HUES64 (cell line): ENCODE measurements at regions not wholly inside any gene's neighbourhood (a gene's known extent, or its start where the extent isn't known, plus 50 kb on each side); places are given as distances from the start of the nearest gene placed in this dataset.

Experiments used
- H3K27ac ChIP-seq: 2 replicates; pipeline ENCODE4 v1.7.0; 2013; ENCODE audit warnings: low read depth, low read length, inconsistent platforms
- H3K27me3 ChIP-seq: 2 replicates; pipeline ENCODE4 v1.6.1; 2013; ENCODE audit warnings: mild to moderate bottlenecking, low read length; ENCODE audit not compliant: insufficient read depth
- H3K36me3 ChIP-seq: 2 replicates; pipeline ENCODE4 v1.6.1; 2013; ENCODE audit warnings: mild to moderate bottlenecking, low read length; ENCODE audit not compliant: insufficient read depth
- H3K4me1 ChIP-seq: 2 replicates; pipeline ENCODE4 v1.6.1; 2013; ENCODE audit warnings: mild to moderate bottlenecking, low read length, moderate library complexity; ENCODE audit not compliant: insufficient read depth
- H3K4me3 ChIP-seq: 2 replicates; pipeline ENCODE4 v1.5.1; 2013; ENCODE audit warnings: mild to moderate bottlenecking, low read length, moderate library complexity
- H3K9ac ChIP-seq: 2 replicates; pipeline ENCODE4 v1.6.1; 2013; ENCODE audit warnings: mild to moderate bottlenecking, low read depth, low read length
- H3K9me3 ChIP-seq: 2 replicates; pipeline ENCODE4 v1.6.1; 2013; ENCODE audit warnings: low read depth, low read length; ENCODE audit not compliant: insufficient read depth
- WGBS: fragments of 150-250, 120-280 bp; methylation state at CpG from one replicate; pipeline ENCODE4 v1.1.7; 2013; ENCODE audit warnings: missing lambda C conversion rate; 5-methylcytosine and 5-hydroxymethylcytosine counted together

DNA sequence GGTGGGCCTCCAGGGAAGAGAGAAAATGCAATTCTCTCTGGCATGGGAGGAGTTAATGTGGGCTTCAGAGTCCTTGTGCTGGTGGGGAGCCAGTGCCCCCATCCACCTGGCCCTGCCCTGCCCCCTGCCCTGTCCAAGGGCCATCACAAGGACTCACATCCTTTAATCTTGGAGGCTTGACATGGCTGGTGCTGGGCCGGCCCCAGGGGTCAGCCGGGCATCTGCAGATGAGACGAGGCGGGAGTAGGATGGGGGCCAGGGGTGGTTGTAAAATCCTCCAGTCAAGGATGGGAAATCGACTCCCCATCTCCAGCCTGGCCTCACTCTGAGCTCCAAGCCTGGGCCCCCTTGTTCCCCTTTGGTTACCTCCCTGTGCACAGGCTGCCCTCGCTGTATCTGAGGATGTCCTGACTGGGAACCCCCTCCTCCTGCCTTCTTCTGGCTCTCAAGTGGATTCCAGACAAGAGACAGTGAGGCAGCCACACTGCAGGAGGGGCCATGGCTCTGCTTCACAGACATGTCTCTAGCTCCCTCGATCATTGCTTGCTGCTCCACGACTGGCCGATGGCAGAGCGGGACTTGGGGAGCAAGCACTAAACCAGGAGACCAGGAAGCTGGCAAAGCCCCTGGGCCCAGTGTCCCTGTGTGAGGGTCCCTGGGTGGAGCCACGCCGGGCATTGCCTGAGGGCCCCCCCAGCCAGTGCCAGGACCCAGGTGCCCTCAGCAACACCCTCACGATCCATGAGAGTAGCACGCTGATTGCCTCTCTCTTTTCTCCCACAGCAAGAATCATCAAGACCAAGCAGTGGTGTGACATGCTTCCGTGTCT lies 1120.5 kb downstream of the BRD1 start:
- Histone ChIP-seq H3K27me3 (no peaks in the 10 kb centered on the region), H3K9me3 (no peaks in the 10 kb centered on the region), H3K4me1 (no peaks in the 10 kb centered on the region; the same call in 1 of the 2 replicates), H3K27ac (no peak overlapping the region), H3K4me3 (no peak overlapping the region), H3K9ac (no peak overlapping the region), H3K36me3 (no peaks in the 10 kb centered on the region)
- 82% methylated on average over 15 of the region's 15 CpGs for WGBS

DNA sequence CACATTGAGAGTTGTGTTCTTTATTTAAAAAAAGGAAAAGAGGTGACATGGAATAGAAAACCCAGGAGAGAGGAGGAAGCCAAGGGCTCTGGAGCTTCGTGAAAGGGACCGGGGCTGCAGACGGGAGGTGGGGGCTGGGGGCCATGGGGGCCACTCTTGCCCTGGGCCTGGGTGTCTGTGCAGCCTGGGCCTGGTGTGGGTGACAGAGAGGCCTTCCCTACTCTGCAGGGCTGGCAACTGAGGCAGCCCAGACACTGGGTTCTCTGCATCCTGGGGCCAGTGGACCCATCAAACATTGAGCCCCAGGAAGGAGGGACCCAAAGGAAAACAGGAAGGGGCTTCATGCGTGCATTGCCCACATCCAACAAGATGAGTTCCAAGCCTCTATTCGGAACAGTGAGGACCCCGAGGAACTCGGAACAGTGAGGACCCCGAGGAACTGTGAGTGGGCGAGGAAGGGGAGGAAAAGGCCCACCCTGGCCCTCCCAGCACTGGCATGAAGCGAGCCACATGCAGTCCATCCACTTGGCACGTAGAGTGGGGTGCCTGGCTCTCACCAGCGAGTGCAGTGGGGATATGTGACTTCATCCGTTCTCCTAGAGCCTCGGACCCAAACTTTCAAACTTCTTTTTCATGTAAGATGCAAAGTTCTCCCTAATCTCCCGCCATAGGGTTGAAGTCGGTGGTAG lies 1121.6 kb downstream of the BRD1 start:
- Histone ChIP-seq H3K4me1 (no peaks in the 10 kb centered on the region; the same call in 1 of the 2 replicates), H3K36me3 (no peaks in the 10 kb centered on the region), H3K27ac (no peak overlapping the region), H3K9me3 (no peaks in the 10 kb centered on the region), H3K27me3 (no peaks in the 10 kb centered on the region), H3K4me3 (no peak overlapping the region), H3K9ac (no peak overlapping the region)
- WGBS = 89% methylated on average over 15 of the region's 16 CpGs

DNA sequence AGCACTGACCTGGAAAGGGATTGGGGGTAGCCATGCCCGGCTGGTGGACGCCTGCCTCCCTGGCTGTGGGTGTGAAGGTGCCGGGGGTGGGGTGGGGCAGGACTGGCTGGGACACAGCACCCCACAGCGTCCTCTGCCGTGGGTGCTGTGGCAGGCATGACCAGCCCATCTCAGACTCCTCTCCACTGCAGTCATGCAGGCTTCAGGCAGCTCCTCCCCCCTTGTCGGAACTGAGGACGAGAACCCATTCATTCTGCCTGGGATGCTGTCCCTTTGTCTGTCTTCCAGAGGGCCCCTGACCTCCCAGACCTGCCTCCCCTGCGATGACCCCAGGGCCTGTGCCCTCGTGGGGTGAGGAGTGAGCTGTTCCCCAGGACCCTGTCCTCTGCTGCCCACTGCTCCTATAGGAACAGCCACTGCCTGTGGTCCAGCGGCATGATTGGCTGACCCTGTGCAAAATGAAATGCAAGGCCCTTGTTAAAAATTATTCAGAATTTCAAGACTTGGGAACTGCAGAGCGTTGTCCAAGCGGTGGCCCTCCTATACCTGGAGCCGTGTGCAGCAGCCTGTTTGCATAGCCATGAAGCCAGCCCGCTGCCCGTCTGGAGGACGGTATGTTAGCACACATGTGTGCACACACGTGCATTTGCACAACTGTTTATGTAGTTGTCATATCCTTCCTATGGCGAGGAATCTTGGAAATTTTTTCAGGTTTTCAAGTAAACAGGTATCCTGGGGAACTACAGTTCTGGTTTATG lies 1122.3 kb downstream of the BRD1 start:
- Histone ChIP-seq H3K9me3 (no peaks in the 10 kb centered on the region), H3K4me1 (no peaks in the 10 kb centered on the region; the same call in 1 of the 2 replicates), H3K4me3 (no peak overlapping the region), H3K36me3 (no peaks in the 10 kb centered on the region), H3K27ac (no peak overlapping the region), H3K27me3 (no peaks in the 10 kb centered on the region), H3K9ac (no peak overlapping the region)
- whole genome bisulfite sequencing = 84% methylated on average over 18 of the region's 18 CpGs

DNA sequence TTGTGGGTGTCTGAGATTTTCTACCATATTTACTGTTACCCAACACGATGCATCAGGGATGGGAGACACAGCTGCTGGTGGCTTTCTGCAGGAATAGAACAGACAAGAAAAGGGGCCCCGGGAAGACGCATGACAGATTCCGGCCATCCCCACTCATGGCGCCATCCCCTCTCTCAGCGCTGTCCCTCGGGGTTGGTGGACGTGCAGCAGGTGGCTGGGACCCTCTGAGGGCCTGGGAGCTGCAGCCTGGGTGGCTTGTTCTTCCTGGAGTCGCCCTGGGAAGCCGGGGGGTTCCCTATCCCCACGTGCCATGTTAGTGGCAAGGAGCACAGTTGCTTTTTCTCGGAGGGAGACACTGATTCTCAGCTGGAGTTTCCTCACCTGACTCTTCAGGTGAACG lies 1123.3 kb downstream of the BRD1 start:
- Histone ChIP-seq H3K4me3 (no peak overlapping the region), H3K9me3 (no peaks in the 10 kb centered on the region), H3K9ac (no peak overlapping the region), H3K27me3 (no peaks in the 10 kb centered on the region), H3K36me3 (no peaks in the 10 kb centered on the region), H3K4me1 (no peaks in the 10 kb centered on the region; the same call in 1 of the 2 replicates), H3K27ac (no peak overlapping the region)
- 91% methylated on average over 13 of the region's 13 CpGs for WGBS

DNA sequence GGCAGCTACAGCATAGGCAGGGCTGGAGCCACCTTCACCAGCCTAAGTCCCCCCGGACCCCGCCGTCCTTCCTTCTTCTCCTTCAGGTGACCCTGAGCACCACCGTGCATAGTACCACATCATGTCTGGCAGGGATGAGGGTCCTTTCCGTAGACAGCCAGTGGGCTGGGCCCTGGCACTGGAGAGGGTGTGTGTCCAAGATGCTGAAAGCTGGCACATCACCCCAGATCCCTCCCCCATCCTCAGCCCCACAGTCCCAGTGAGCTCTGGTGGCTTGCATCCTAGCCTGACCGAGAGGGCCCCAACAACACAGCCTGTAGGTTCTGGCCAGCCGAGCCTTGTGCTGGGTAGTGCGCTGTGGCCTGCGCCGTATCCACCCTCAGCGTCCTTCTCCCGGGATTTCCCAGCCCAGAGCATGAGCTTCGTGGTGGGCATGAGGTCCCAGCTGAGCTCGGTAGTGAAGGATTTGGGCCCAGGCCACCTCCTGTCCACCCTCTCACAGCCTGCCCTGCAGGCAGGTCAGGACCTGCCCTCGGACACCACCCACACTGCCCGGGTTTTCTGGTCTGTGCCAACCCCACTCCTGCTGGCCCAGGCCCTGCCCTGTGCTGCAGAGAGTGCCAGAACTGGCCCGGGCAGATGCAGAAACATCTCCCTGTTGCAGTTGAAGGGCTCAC lies 1124.3 kb downstream of the BRD1 start:
- Histone ChIP-seq H3K27me3 (no peaks in the 10 kb centered on the region), H3K4me3 (no peak overlapping the region), H3K9me3 (no peaks in the 10 kb centered on the region), H3K36me3 (no peaks in the 10 kb centered on the region), H3K27ac (no peak overlapping the region), H3K9ac (no peak overlapping the region), H3K4me1 (no peaks in the 10 kb centered on the region; the same call in 1 of the 2 replicates)
- WGBS = 95% methylated on average over 17 of the region's 17 CpGs

DNA sequence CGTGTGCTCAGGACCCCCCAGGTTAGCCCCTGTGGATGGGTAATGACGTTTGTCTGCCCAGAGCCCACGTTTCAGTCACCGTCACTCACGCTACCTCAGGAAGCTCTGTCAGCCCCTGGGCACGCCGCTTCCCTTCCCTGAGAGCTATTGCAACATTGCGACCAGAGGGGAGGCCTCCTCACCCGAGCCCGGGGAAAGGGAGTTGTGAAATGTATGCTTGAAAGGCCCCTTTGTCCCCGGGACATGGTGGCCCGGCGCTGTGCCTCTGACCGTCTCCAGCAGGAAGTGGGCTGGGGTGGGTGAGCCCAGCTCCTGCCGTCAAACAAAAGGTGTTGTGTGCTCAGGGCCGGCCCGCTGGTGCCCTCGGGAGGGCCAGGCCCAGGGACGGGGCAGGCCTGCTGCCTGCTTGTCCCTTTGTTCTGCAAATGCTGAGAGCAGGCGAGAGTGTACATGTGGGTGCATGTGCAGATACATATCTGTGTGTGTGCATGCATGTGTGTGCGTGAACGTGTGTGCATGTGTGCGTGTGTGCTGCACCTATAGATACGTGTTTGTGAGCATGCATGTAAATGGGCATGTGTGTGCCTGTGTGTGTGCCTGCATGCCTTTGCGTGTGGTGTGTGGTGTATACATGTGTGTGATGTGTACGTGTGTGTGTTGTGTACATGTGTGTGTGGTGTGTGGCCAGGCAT lies 1125.0 kb downstream of the BRD1 start:
- H3K27me3 ChIP-seq = no peaks in the 10 kb centered on the region
- no peaks in the 10 kb centered on the region for H3K36me3 ChIP-seq
- no peaks in the 10 kb centered on the region; the same call in 1 of the 2 replicates for H3K4me1 ChIP-seq
- H3K27ac ChIP-seq = no peak overlapping the region
- H3K9me3 ChIP-seq = no peaks in the 10 kb centered on the region
- H3K9ac ChIP-seq = no peak overlapping the region
- WGBS = 81% methylated on average over 26 of the region's 26 CpGs
- no peak overlapping the region for H3K4me3 ChIP-seq

DNA sequence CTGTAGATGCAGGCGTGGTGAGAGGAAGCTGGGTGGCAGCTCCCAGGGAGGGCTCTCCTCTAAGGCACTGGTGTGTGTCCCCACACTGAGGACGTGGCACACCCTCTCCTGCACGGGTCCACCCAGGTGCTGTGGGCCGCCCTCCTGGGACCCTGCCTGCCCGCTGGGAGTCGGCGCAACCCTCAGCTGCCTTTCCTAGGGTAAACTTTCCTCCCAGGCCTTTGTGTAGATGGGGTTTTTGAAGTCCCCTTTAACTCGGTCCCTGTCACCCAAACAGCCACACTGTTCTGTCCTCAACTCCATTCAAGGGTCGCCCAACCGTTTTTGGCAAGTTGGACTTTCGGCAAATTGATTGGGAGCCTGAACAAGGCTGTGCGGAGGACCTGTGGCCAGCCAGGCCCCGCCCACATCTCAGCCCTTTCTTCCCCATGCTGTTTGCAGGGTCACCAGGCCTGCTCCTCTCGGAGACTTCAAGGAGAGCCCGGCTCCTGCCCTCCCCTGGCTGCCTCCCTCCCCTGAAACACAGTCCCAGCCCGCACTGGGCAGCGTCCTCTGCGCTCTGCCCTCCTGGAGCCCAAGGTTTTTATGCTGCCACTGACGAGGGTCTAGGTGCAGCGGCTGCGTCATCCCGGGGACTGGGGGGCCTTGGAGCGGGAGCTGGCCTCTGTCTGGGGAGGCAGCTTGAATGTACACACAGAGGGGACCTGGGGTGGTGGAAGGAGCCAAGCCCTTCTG lies 1126.2 kb downstream of the BRD1 start:
- no peak overlapping the region for H3K9ac ChIP-seq
- WGBS = 93% methylated on average over 23 of the region's 23 CpGs

DNA sequence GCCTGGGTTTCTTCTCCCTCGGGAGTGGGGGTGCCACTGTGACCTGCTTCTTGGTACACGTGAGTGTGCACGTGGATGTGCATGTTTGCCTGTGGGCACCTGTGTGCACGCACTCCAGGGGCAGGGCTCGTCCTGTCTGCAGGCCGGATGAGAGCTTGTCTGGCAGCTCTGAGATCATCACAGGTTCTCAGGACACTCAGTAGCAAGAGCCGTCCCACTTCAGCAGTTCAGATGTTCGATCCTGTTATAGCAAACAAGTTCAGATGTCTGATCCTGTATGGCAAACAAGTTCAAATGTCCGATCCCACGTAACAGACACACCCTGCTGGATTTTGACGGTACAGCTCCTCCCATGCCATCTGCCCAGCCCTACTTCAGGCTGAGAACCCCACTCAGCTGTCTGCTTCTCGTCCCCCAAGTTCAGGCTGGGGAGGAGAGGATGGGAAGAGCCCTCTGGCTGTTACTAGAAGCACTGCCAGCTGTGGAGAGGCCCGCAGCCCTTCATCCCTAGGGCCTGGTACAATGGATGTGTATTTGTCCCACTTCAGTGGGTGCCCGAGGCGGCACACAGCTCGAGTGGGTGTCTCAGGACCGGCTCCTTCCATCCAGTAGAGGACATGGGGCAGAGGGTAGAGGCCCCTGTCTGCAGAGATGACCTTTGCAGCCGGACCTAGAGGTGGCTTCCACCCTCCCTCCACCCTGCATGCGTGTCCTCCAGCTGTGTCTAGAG lies 1126.9 kb downstream of the BRD1 start:
- Histone ChIP-seq H3K4me1 (no peaks in the 10 kb centered on the region; the same call in 1 of the 2 replicates), H3K36me3 (no peaks in the 10 kb centered on the region), H3K27ac (no peak overlapping the region), H3K9ac (no peak overlapping the region), H3K9me3 (no peaks in the 10 kb centered on the region), H3K4me3 (no peak overlapping the region), H3K27me3 (no peaks in the 10 kb centered on the region)
- 90% methylated on average over 19 of the region's 19 CpGs for WGBS

More for the DNA sequence above, 1126.2 kb downstream of the BRD1 start:
- no peak overlapping the region for H3K27ac ChIP-seq
- H3K4me1 ChIP-seq = no peaks in the 10 kb centered on the region; the same call in 1 of the 2 replicates
- H3K4me3 ChIP-seq = no peak overlapping the region
- H3K36me3 ChIP-seq = no peaks in the 10 kb centered on the region
- no peaks in the 10 kb centered on the region for H3K27me3 ChIP-seq
- no peaks in the 10 kb centered on the region for H3K9me3 ChIP-seq

DNA sequence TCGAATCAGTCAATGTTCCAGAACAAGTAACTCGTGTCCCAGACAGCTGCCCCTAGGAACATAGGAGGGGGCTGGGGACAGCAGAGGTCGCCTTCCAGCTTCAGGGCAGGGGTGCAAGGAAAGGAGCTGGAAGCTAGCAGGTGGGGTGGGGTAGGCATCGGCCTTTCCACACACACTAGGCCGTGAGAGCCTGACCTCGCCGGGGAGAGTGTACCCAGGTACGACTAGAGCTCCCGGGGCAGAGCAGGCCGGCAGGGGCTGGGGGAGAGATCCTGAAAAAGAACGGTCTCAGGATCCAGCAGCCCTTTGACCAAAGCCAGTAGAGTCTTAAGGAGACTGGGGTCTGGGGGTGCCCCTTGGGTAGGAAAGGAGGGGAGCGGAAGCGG lies 1127.5 kb downstream of the BRD1 start:
- Histone ChIP-seq H3K9me3 (no peaks in the 10 kb centered on the region), H3K27ac (no peak overlapping the region), H3K4me1 (no peaks in the 10 kb centered on the region; the same call in 1 of the 2 replicates), H3K27me3 (no peaks in the 10 kb centered on the region), H3K4me3 (no peak overlapping the region), H3K9ac (no peak overlapping the region), H3K36me3 (no peaks in the 10 kb centered on the region)
- WGBS = 87% methylated on average over 13 of the region's 13 CpGs
